HL-60 (cell line): ENCODE measurements at regions not wholly inside any gene's neighbourhood (a gene's known extent, or its start where the extent isn't known, plus 50 kb on each side); places are given as distances from the start of the nearest gene placed in this dataset.

Experiments
- DNase-seq, 2 experiments: peaks; one replicate each; pipeline ENCODE4 v3.0.0-alpha.2; 2010 to 2020; ENCODE audit warnings: low read depth in 1 of 2, low spot score in 1 of 2
- H3K27ac ChIP-seq: fragments of 250-450 bp; sonication (Bioruptor Pico); replicated peaks from 2 replicates; pipeline ENCODE4 v1.5.1; 2020; ENCODE audit warnings: mild to moderate bottlenecking, moderate library complexity
- H3K27me3 ChIP-seq: fragments of 250-450 bp; sonication (Bioruptor Pico); 2 replicates; pipeline ENCODE4 v1.5.1; 2021; ENCODE audit warnings: mild to moderate bottlenecking, moderate library complexity; ENCODE audit not compliant: insufficient read depth, poor library complexity, severe bottlenecking
- H3K4me3 ChIP-seq: replicated peaks from 2 replicates; pipeline ENCODE4 v1.5.1; 2011; ENCODE audit warnings: mild to moderate bottlenecking, control low read depth, low read length; ENCODE audit not compliant: insufficient read depth
- CTCF ChIP-seq: IDR thresholded peaks from one replicate; pipeline ENCODE4 v1.5.1; 2011; ENCODE audit warnings: low read length, control low read depth, inconsistent platforms; ENCODE audit not compliant: insufficient read depth
- GABPA ChIP-seq: IDR thresholded peaks from 2 replicates; pipeline ENCODE4 v1.6.1; 2012; ENCODE audit warnings: low read depth
- POLR2AphosphoS5 ChIP-seq: IDR thresholded peaks from 2 replicates; pipeline ENCODE4 v1.6.1; 2012; ENCODE audit warnings: low read depth
- REST ChIP-seq: IDR thresholded peaks from 2 replicates; pipeline ENCODE4 v1.6.1; 2012; ENCODE audit warnings: low read depth; ENCODE audit not compliant: insufficient replicate concordance
- SPI1 ChIP-seq: IDR thresholded peaks from 2 replicates; pipeline ENCODE4 v1.6.1; 2012; ENCODE audit warnings: low read depth, mild to moderate bottlenecking, borderline replicate concordance

DNA sequence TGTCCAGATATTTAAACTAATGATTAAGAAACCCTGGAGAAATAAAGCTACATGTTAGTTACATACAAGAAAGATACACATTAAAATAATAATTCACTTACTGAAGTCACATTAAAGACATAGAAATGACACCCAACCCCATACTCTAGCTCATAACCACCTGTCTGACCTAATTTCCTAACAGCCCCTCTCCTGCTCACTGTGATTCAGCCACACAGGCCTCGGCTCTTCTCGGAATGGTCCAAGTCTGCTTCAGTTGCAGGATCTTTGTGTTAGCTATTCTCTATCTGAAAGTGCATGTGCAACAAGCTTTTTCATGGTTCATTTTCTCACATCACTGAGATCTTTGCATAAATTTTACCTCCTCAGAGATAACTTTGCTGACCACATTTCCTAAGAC, 209.8 kb downstream of the TM2D1 start:
- no peak for DNase-seq
- no peak overlapping the region for H3K27ac ChIP-seq
- H3K27me3 ChIP-seq, result no peaks in the 10 kb centered on the region
- H3K4me3 ChIP-seq, result no peak overlapping the region
- TF ChIP-seq SPI1 (no peak), POLR2AphosphoS5 (no peak), GABPA (no peak), CTCF (no peak), REST (no peak)
